DMS53 (cell line): ENCODE measurements at regions not wholly inside any gene's neighbourhood (a gene's known extent, or its start where the extent isn't known, plus 50 kb on each side); places are given as distances from the start of the nearest gene placed in this dataset.

Experiments used
- DNase-seq: peaks from one replicate; lab custom pipeline; 2025; lab: John Stamatoyannopoulos, UW

DNA sequence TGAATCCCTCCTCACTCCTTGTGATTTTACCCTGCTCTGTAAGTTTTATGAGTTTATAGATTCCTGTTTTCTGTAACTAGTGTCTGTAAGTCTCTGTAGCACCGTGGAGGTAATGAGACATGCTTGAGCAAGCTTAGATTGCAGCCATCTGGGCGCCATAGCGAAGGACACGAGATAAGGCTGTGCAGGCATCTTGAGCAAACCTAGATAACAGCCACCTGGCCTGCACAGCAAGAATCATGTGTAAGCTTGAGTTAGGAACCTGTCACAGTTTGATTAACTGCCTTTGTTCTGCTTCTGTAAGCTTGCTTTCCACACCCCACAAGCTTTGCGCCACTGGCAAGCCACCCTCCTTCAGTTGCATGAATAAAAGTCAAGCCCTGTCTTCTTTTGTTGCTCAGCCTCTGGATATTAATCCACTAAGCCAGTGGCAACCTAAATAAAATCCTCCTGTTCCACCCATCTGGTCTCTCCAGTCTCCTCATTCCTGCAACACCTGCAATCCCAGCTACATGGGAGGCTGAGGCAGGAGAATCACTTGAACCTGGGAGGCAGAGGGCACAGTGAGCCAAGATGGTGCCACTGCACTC, 270.6 kb upstream of the RGPD4 start:
- DNase-seq = peak; percentile 31

DNA sequence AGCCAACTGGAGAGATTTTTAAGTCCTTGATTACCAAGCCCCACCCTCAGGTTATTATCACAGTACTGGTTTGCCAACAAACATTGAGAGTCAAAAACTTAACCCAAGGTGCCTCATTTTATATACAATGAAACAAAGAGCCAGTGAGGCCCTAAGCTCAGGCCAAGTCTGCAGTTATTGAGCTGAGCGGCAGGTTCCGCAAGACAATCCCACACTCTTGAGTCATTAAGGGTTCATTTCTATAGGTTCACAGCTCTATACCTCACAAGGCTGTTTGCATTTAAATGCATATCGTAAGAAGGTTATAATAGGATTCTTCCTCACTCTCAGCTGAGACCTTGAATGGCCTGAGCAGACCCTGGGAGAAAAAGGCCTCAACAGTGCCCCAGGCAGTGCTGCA, 268.4 kb upstream of the RGPD4 start:
- DNase-seq = no peak

DNA sequence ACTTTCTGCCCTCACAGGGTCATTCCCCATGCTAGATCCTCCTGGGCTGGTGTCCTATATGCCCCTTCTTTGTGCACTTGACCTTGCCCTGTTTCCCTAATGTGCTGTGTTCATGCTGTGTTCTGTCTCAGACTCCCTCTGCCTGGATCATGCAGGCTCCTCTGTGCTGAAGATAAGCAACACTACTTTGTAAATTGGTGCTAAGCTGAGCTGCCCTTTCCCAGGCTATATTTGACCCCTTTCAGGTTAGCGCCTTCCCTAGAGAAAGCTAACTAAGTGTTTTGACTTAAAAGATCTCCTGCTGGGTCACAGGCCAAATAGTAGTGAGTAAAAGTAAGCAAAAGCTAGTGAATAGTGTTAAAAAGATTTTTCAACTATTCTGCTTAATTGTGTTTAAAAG, 257.2 kb upstream of the RGPD4 start:
- no peak for DNase-seq

DNA sequence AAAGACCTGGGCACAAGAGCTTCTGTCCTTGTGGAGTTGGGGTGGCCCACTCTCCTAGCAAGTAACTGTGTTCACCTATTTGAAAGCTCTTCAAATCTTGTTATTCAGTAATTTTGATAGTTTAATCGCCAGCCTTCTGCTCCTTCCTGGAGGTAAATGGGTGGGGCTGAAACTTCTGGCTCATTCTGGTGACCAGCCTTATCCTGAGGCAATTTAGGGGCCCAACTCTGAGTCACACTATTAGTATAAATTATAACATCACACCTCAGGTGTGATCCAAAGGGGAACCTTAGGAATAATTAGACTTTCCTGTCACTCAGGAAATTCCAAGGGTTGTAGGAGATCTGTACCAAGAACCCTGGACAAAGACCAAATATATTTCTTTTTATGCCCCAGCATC, 255.8 kb upstream of the RGPD4 start:
- DNase-seq = no peak

DNA sequence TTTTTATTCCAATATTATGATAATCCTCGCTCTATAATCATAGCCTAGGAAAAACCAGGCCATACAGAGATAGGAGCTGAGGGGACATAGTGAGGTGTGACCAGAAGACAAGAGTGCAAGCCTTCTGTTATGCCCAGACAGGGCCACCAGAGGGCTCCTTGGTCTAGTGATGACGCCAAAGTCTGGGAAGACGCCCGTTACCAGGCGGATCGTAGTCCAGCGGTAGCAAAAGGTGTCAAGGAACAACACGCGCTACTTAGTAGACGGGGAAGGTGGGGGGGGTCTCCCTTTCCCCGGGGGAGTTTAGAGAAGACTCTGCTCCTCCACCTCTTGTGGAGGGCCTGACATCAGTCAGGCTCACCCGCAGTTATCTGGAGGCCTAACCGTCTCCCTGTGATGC, 253.8 kb upstream of the RGPD4 start:
- DNase-seq = peak; percentile 82

DNA sequence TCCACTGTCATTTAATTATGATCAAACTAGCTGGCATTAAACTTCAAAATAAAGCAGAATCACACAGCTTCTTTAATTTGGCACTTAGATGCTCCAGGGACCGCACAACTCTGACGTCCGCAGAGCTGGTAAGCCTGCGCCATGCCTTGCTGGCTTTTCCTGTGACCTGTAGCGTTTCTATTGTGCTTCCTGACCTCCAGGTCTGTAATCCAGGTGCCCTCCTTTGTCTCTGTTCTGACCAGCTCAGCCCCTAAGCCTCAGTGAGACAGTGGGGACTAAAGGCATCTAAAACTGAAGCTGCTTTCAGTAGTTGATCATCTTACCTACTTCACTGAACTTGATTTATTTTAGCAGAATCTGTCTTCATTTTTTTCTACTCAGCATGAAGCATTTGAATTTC, 249.7 kb upstream of the RGPD4 start:
- DNase-seq = no peak

DNA sequence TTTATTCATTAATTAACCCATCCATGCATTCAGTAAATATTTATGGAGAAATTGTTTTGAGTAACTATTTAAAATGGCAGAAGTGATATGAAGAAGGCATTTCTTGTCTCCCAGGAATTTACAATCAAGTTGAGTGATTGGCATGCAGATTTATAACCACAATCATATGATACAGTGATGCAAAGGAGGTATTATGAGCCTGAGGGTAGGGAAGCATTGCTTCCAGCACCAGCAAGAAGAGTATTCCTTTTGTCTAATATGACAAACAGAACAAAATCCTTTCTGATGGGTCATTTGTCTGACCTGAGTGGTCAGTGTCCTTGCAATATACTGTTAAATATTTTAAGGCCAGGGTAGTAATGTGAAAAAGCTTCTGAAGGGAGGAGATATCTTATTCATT, 244.2 kb upstream of the RGPD4 start:
- no peak for DNase-seq

DNA sequence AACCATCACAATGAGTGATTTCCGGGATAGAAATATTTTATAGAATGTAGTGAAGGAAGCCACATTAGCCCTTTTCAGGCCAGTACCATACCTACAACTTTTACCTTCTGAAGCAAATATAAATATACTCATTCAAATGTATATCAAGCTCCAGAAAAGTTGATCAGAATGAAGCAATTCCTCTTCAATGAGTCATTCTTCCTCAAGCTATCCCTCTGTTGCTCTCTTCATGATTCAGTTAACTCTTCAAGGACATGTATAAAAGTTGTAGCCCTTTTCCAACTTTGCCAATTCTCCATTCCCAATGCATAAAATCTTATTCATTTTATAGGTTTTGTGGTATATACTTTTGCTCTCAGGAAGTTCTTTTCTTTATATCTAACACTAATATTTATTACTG, 242.1 kb upstream of the RGPD4 start:
- no peak for DNase-seq

DNA sequence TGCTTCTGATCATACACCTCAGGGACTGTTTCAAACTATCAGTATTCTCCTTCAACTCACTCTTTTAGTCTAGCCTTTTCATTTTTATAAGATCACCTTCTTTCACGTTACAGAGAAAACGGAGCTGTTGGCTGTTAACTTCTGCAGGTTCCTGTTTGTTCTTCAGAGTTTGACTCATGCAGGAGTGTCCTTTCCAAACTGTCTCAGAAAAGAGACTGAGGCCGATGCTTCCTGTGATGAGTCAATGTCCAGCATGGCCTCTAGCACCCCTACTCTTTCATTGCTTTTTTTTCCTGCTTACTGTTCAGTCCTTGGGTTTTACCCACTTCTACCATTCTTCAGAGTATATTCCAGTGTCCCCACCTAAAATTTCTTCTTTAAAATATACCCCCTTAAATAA, 240.8 kb upstream of the RGPD4 start:
- peak; percentile 12 for DNase-seq

DNA sequence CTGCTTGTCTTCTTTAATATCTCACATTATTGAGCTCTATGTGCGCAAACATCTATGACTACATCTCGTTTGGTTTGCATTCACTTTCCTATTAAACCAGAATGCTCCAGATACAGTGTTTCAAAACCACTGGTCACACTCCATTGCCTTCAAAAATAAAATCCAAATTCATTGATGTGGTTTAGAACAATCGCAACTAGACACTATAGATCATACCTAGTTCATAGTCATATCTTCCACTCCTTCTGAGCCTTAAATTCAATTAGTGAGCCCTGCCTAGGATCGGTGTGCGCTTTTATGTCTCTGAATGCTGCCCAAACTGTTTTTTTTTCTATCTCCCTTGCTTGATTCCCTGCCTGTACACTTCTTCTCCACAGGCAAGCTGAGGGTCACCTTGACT, 238.5 kb upstream of the RGPD4 start:
- DNase-seq = no peak

DNA sequence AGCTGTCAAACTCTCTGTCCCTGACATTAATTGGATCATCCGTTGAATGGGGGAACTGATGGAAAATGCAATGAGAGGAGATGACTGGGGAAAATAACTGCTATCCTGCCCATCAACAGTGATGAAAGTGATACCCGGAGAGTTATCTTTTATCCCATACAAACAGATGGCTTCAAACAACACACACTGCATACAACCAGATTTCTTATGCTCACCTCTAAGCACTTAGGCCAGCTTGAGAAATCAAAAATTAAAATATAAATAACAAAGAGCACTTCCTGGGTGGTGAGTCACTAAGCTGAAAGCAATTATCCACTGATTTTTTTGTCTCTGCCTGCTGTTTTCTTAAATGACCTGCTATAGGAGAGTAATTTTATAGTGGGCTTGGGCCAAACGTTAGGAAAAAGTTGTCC, 237.6 kb upstream of the RGPD4 start:
- DNase-seq = peak; percentile 44

DNA sequence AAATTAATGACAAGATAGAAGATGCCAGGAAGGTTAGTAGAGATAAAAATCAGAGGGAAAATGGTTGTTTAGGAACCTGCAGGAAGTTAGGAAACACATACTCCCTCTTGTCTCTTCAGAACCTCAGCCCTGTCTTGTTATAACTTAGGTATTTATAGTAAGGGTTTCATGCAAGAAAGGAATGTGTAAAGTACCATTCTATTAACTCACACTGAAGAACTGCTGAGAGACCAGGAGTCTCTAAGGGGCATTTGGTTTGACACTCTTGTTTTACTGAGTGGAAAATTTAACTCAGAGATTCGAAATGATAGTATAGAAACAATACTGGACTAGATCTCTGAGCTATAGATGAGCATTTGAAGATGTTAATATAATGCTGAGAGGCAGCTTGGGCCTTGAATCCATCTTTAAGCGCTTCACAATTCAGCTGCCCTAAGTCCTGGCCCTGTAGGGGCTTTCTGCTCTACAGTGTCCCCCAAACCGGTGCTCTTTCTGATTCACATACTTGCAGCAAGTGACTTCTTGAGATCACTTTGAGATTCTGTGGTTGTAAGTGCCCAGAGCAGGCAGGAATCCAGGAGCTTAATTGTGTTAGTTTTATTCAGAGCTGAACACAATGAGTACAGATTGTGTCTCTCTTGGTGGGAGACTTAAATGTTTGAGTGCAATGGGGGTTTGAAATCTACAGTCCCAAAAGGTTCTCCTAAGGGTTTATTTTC, 235.0 kb upstream of the RGPD4 start:
- no peak for DNase-seq

DNA sequence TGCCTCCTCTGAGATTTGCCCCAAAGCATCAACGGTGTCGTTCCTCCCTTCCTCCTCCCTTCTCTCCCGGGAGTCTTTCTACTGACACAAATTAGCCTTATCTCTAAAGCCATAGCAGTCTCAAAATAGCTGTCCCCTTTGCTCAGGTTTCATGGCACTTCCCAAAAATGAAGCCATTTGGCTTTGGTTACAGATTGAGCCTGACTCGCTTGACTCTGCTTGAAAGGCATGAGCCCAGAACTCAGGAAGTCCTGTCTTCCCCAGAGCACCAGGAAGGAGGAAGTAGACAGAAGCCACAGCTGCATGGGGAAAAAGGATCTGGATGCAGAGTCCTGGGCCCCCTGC, 234.4 kb upstream of the RGPD4 start:
- no peak for DNase-seq

DNA sequence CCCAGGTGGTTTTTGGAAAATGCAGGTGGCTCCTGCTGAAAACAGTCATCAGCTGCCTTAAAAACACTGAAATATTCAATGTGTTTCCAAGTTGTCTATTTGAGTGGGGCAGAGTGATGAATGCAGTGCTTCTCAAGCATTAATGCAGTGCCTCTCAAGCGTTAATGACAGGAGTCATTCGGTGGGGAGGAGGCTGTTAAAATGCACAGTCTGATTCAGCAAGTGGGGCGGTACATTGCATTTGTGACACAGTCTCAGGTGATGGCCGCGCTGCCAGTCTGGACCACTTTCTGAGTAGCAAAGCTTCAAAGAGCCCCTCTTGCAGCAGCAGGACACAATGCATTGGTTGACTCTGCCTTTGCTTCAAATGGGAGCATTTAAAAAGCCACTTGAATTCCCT, 231.4 kb upstream of the RGPD4 start:
- DNase-seq = no peak

DNA sequence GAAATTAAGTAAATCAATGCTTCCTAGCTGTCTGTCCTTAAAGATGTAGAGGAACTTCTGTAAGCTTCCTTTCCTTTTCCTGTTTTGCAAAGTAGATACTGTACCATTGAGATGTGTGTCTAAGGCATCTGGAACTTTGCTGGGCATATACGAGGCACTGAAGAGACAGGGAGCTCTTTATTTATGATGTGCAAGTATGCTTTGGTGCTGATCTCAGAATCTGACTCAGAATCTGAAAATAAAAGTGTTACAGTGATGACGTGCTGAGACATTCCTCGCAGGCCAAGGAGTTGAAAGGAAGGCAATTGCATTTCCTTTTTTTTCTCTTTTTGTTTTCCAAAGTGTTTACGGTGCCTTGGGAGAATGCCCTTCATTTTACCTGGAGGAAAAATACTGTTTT, 230.9 kb upstream of the RGPD4 start:
- DNase-seq = no peak

DNA sequence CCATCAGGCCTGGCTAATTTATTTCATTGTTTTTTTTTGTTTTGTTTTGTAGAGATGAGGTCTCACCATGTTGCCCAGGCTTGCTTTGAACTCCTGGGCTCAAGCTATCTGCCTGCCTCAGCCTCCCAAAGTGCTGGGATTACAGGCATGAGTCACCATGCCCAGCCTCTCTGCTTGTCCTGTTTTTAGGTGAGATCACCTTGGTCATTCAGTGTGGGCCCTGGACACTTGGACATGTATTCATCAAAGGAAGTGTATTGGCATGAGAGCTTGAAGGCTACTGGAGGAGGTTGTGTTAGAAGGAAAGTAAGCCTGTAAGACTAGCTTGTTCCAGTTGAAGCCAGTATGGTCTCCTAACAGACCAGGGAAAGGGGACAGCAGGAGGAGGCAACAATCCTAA, 229.2 kb upstream of the RGPD4 start:
- peak; percentile 15 for DNase-seq

DNA sequence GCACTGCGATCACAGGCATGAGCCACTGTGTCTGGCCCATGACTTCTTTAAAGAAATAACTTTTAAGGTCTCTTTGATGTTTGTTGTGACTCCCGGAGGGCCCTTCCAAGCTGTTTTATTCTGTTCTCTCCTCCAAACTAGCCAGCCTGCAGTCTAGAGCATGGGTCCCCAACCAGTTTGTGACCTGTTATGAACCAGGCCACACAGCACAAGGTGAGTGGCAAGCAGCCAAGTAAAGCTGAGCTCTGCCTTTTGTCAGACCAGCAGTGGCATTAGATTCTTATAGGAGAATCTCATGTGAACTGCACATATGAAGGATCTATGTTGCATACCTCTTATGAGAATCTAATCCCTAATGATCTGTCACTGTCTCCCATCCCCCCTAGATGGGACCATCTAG, 223.9 kb upstream of the RGPD4 start:
- DNase-seq = no peak

DNA sequence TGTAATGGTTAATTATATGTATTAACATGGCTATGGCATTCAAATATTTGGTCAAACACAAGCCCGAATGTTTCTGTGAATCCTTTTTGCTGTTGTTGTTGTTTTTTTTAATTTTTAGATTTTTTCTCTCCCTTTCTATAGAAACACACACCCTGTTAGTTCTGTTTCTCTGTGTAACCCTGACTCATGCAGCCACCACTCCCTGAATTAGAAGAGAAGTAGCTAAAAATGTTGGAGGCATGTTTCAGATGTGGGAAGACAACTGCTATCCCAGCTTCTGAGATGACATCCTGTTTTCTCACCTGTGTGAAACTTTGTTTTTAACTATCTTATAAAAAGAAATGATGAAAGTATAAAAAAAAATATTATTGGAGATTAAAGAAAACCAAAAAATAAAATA, 219.6 kb upstream of the RGPD4 start:
- DNase-seq = no peak

DNA sequence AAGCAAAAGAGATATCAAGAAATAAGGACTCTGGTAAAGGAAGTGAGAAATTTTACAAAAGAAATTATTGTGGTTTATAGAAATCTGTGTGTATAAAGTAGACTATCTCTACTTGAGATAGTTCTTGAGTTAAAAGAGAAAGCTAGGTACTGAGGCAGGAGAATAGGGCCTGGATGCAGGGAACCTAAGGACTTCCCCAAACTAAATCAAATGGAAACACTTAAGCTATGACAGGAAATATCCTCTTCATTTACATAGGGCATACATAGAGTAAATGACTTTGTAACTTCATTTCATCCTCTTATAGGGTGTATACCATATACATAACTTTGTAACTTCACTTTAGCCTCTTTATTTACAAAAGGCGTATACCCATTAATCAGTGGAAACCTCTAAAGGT, 219.2 kb upstream of the RGPD4 start:
- no peak for DNase-seq

DNA sequence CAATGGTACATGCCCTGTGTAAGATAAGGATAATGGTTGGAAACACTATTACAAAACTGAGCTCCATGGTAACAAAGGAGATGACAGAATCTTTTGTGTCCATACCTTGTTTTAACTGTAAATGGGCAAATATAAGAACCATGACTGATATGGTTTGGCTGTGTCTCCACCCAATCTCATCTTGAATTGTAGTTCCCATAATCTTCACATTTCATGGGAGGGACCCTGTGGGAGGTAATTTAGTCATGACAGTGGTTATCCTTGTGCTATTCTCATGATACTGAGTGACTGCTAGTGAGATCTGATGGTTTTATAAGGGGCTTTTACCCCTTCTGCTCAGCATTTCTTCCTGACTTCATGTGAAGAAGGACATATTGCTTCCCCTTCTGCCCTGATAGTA, 211.7 kb upstream of the RGPD4 start:
- DNase-seq = no peak

DNA sequence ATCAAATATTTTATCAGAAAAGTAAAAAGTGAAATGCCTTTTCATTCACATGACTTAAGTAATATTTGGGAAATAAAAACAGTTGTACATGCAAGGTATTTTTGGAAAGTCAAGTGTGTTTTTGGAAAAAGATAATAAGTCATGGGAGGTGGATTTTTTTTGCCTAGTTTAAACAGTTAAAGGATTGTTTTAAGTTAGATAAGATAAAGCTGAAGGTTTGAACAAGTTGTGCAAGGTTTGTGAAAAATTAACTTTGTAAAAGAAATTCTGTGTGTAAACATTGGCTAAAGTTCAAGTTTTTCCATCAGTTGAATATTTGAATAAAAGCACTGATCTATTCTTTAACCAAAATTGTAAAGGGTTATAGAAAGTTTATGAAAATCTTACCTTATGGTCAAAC, 207.9 kb upstream of the RGPD4 start:
- no peak for DNase-seq

DNA sequence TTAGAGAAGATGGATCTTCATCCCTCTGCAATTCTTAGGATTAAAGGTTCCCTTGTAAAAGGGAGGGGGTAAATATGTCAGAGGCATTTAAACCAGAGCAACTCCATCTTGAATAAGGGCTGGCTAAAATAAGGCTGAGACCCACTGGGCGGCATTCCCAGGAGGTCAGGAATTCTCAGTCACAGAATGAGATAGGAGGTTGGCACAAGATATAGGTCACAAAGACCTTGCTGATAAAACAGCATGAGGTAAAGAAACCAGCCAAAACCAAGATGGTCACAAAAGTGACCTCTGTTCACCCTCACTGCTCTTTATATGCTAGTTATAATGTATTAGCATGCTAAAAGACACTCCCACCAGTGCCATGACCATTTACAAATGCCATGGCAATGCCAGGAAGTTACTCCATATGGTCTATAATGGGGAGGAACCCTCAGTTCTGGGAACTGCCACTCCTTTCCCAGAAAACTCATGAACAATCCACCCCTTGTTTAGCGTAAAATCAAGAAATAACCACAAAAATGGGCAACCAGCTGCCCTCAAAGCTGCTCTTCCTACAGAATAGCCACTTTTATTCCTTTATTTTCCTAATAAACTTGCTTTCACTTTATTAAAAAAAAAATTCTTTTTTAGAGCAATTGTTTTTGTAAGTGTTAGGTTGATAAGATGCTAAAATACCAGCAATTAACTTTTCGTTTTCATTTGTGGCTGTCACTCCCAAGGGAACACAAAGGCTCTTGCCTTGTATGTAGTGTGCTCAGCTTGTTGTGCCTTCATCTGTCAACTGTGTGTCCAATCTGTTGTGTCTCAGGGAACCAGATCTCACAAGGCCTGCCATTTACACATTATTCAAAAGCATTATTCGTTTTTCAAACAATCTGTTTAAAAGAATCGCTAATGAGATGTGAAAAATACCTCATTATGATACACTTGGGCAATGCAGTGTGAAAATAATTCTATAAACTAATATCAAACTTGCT, 205.2 kb upstream of the RGPD4 start:
- DNase-seq = no peak

DNA sequence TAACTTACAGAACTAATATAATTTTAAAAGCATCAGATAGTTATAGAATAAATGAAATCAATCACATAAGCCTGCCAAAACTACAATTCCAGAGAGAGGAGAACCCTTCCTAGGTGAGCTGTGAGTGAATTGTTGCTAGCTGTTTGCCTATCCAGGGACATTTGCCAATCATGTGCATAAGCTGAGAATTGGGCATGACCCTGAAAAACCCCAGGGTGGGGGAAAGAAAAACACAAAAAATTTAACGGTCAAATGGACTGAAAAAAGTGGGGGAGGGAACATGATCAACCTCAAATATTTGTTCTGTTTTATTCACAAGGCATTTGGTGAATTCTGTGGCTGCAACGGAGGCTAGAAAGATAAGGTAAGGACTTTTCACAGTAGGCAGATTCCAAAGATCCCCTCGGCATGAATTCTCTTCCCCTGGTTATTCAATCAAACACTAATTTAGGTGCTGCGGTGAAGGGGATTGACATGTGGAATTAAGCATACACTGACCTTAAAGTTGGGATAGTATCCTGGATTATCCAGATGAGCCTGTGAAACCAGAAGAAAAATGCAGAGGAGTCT, 203.9 kb upstream of the RGPD4 start:
- DNase-seq = no peak
